Panc1 (cell line): ENCODE measurements at regions not wholly inside any gene's neighbourhood (a gene's known extent, or its start where the extent isn't known, plus 50 kb on each side); places are given as distances from the start of the nearest gene placed in this dataset.

ENCODE experiments used
- ATAC-seq: fragments of 200-7000 bp; cut with Tn5 transposase; 2 replicates; pipeline ENCODE4 v1.9.1; 2020; ENCODE audit warnings: mild to moderate bottlenecking, moderate library complexity
- BruUV-seq: library from RNA; stranded (reverse); fragments of 400-500 nt; replicated peaks from 2 replicates; lab custom pipeline; 2021; lab: Mats Ljungman, UMichigan
- CTCF ChIA-PET: fragments of 300-600 bp; sonication (Branson Sonifier 250); formaldehyde crosslinking; loops from one replicate; lab custom pipeline; 2022; ENCODE audit warnings: antibody characterized with exemption; lab: Charles Lee
- POLR2A ChIA-PET: fragments of 300-600 bp; sonication (Branson Sonifier 250); formaldehyde crosslinking; loops from one replicate; lab custom pipeline; 2022; ENCODE audit warnings: antibody characterized with exemption; lab: Charles Lee
- DNase-seq: peaks from one replicate; pipeline ENCODE4 v3.0.0-alpha.2; 2010; ENCODE audit warnings: low read depth, low spot score
- H3K27ac ChIP-seq: 2 replicates; pipeline ENCODE4 v1.5.1; 2011; ENCODE audit warnings: mild to moderate bottlenecking, low read length, inconsistent platforms
- H3K27me3 ChIP-seq: fragments of 200-500 bp; sonication (Bioruptor generic); 2 replicates; pipeline ENCODE4 v1.6.0; 2014; ENCODE audit warnings: low read length, inconsistent platforms; ENCODE audit not compliant: control insufficient read depth, insufficient read depth
- H3K36me3 ChIP-seq: fragments of 200-500 bp; sonication (Bioruptor generic); 2 replicates; pipeline ENCODE4 v1.5.1; 2014; ENCODE audit warnings: inconsistent platforms, mild to moderate bottlenecking, low read length, moderate library complexity; ENCODE audit not compliant: control insufficient read depth, insufficient read depth
- H3K4me1 ChIP-seq: 2 replicates; pipeline ENCODE4 v1.5.1; 2011; ENCODE audit warnings: inconsistent platforms, mild to moderate bottlenecking, low read length, moderate library complexity; ENCODE audit not compliant: control insufficient read depth, insufficient read depth
- H3K4me3 ChIP-seq, 2 experiments: 2 replicates each; pipeline ENCODE4 v1.5.1; 2011 to 2012; ENCODE audit warnings: low read depth in 2 of 2, low read length in 2 of 2, mild to moderate bottlenecking in 2 of 2, inconsistent platforms in 1 of 2, moderate library complexity in 1 of 2
- H3K9me3 ChIP-seq: fragments of 200-500 bp; sonication (Bioruptor generic); 2 replicates; pipeline ENCODE4 v1.5.1; 2014; ENCODE audit warnings: low read depth, mild to moderate bottlenecking, inconsistent platforms, low read length, moderate library complexity; ENCODE audit not compliant: control insufficient read depth, insufficient read depth
- POLR2AphosphoS5 ChIP-seq: IDR thresholded peaks from 2 replicates; pipeline ENCODE4 v1.6.1; 2012; ENCODE audit warnings: mild to moderate bottlenecking, low read depth, low read length, moderate library complexity
- SIN3A ChIP-seq: IDR thresholded peaks from 2 replicates; pipeline ENCODE4 v1.6.1; 2012; ENCODE audit warnings: low read depth, mild to moderate bottlenecking, low read length, moderate library complexity, borderline replicate concordance; ENCODE audit not compliant: insufficient read depth
- TCF7L2 ChIP-seq: IDR thresholded peaks from 2 replicates; pipeline ENCODE4 v1.6.1; 2011; ENCODE audit warnings: mild to moderate bottlenecking, low read depth, low read length, inconsistent platforms
- in situ Hi-C: cut with HindIII; loops from 2 replicates; pipeline ENCODE4 v1.10.0; 2016; ENCODE audit warnings: low sequenced_read_pairs, low pct_unique_long_range_greater_than_20kb
- intact Hi-C: fragments of 100-400 bp; cut with micrococcal nuclease; formaldehyde crosslinking; loops from one replicate; pipeline ENCODE4 v1.10.0; 2022; ENCODE audit not compliant: unreplicated experiment
- TF ChIP-seq, protein P1 (sequence below), 2 experiments: IDR thresholded peaks; 2 replicates each; pipeline ENCODE4 v1.6.1; 2011 to 2012; ENCODE audit warnings: low read depth in 2 of 2, control low read depth in 1 of 2, low read length in 1 of 2, mild to moderate bottlenecking in 1 of 2, moderate library complexity in 1 of 2; ENCODE audit not compliant: insufficient read depth in 1 of 2
- TF ChIP-seq, protein P2 (sequence below): fragments of 450-650 bp; IDR thresholded peaks from 2 replicates; pipeline ENCODE4 v1.5.1; 2017; ENCODE audit warnings: mild to moderate bottlenecking

DNA sequence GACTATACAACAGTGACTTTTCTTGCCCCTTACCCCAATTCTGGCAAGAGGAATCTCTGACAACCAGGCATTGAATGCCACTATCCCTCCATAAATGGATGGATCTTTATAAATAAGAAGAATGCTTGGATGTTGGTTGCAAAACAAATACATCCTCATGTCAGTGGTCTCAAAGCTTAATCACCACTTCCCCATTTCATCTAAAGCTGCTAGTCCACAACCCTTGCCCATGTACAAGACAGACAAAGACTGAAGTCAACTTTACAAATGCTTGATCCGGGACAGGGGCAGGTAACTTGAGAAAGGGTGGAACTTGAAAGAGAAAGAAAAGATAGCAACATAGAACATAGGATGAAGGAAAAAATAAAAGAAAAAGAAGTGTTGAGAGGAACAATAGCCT lies 540.5 kb upstream of the NOX3 start:
- TF ChIP-seq TCF7L2 (no peak), POLR2AphosphoS5 (no peak), SIN3A (no peak)
- TF ChIP-seq, protein P1, sequence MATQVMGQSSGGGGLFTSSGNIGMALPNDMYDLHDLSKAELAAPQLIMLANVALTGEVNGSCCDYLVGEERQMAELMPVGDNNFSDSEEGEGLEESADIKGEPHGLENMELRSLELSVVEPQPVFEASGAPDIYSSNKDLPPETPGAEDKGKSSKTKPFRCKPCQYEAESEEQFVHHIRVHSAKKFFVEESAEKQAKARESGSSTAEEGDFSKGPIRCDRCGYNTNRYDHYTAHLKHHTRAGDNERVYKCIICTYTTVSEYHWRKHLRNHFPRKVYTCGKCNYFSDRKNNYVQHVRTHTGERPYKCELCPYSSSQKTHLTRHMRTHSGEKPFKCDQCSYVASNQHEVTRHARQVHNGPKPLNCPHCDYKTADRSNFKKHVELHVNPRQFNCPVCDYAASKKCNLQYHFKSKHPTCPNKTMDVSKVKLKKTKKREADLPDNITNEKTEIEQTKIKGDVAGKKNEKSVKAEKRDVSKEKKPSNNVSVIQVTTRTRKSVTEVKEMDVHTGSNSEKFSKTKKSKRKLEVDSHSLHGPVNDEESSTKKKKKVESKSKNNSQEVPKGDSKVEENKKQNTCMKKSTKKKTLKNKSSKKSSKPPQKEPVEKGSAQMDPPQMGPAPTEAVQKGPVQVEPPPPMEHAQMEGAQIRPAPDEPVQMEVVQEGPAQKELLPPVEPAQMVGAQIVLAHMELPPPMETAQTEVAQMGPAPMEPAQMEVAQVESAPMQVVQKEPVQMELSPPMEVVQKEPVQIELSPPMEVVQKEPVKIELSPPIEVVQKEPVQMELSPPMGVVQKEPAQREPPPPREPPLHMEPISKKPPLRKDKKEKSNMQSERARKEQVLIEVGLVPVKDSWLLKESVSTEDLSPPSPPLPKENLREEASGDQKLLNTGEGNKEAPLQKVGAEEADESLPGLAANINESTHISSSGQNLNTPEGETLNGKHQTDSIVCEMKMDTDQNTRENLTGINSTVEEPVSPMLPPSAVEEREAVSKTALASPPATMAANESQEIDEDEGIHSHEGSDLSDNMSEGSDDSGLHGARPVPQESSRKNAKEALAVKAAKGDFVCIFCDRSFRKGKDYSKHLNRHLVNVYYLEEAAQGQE (IDR thresholded peaks at IDR 0.05; ENCODE audit: insufficient read depth in 1 of 2, low read depth in 2 of 2, low read length in 1 of 2): no peak
- TF ChIP-seq, protein P2, sequence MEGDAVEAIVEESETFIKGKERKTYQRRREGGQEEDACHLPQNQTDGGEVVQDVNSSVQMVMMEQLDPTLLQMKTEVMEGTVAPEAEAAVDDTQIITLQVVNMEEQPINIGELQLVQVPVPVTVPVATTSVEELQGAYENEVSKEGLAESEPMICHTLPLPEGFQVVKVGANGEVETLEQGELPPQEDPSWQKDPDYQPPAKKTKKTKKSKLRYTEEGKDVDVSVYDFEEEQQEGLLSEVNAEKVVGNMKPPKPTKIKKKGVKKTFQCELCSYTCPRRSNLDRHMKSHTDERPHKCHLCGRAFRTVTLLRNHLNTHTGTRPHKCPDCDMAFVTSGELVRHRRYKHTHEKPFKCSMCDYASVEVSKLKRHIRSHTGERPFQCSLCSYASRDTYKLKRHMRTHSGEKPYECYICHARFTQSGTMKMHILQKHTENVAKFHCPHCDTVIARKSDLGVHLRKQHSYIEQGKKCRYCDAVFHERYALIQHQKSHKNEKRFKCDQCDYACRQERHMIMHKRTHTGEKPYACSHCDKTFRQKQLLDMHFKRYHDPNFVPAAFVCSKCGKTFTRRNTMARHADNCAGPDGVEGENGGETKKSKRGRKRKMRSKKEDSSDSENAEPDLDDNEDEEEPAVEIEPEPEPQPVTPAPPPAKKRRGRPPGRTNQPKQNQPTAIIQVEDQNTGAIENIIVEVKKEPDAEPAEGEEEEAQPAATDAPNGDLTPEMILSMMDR: no peak
- Histone ChIP-seq H3K4me1 (no peaks in the 10 kb centered on the region), H3K27ac (no peak overlapping the region), H3K9me3 (no peaks in the 10 kb centered on the region), H3K27me3 (no peaks in the 10 kb centered on the region), H3K4me3 (no peak overlapping the region), H3K36me3 (no peaks in the 10 kb centered on the region)
- ATAC-seq (no peak), DNase-seq (no peak)
- ChIA-PET POLR2A (interaction anchor here (0.6 kb wide), 1 partner anchor 509 kb away, joined by 4 read pairs; no protein-coding TSS in a partner anchor), CTCF (no interaction called here)
- in situ Hi-C loops: no loop called here
- no TSS peak for BruUV-seq
- intact Hi-C loops: no loop called here

DNA sequence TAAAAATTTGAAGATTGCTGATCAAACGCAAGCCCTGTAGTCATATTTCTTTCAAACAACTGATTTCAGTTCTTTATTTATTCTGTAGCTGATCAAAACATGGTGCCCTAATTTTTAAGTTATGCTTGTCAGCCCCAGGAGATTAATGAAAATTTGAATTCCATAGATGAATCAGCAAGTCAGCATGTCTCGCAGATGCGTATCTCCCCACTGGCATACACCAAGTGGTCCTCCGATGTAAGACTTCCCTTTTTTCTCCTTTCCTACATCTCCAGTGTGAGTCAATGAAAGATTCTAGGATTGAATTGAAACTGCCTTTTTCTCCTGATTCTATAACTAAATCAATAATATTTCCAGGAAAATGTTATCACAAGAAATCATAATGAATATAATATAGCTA lies 539.6 kb upstream of the NOX3 start:
- POLR2A ChIA-PET: no interaction called here
- H3K27me3 ChIP-seq: no peaks in the 10 kb centered on the region
- intact Hi-C loops: no loop called here

More for the DNA sequence above, 539.6 kb upstream of the NOX3 start:
- no peaks in the 10 kb centered on the region for H3K9me3 ChIP-seq
- in situ Hi-C loops: no loop called here
- ATAC-seq: no peak
- DNase-seq: no peak
- no peaks in the 10 kb centered on the region for H3K4me1 ChIP-seq
- H3K27ac ChIP-seq: no peak overlapping the region
- no peaks in the 10 kb centered on the region for H3K36me3 ChIP-seq
- no TSS peak for BruUV-seq
- TF ChIP-seq, protein P2: no peak
- TF ChIP-seq, protein P1 (IDR thresholded peaks at IDR 0.05; ENCODE audit: insufficient read depth in 1 of 2, low read depth in 2 of 2, low read length in 1 of 2): no peak
- TF ChIP-seq SIN3A: no peak
- TF ChIP-seq POLR2AphosphoS5: no peak
- no peak for TF ChIP-seq TCF7L2
- CTCF ChIA-PET: no interaction called here
- no peak overlapping the region for H3K4me3 ChIP-seq
